ENCODE measurements at regions not wholly inside any gene's neighbourhood (a gene's known extent, or its start where the extent isn't known, plus 50 kb on each side); places are given as distances from the start of the nearest gene placed in this dataset.

DNA sequence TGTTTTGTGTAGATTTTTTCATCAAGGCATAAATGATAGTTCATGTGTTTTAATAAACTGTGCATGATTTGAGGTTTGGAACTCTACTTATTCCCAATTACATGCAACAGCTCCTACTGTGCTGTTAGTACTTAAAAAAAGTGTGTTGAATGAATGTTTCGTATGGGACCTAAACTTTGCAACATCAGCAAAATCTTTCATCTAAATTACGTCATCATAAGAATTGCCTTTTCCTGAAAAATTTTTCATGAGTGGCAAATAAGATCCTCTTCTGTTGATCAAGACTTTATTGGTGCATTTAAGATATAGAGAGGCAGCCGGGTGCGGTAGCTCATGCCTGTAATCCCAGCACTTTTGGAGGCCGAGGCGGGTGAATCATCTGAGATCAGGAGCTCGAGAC lies 826.1 kb downstream of the SEMA5A start:
- DNase-seq (ENCODE audit: low read depth): no peak
- no peak for TF ChIP-seq MAX (IDR thresholded peaks at IDR 0.05; ENCODE audit: low read depth, low read length)
- TF ChIP-seq, protein P1, sequence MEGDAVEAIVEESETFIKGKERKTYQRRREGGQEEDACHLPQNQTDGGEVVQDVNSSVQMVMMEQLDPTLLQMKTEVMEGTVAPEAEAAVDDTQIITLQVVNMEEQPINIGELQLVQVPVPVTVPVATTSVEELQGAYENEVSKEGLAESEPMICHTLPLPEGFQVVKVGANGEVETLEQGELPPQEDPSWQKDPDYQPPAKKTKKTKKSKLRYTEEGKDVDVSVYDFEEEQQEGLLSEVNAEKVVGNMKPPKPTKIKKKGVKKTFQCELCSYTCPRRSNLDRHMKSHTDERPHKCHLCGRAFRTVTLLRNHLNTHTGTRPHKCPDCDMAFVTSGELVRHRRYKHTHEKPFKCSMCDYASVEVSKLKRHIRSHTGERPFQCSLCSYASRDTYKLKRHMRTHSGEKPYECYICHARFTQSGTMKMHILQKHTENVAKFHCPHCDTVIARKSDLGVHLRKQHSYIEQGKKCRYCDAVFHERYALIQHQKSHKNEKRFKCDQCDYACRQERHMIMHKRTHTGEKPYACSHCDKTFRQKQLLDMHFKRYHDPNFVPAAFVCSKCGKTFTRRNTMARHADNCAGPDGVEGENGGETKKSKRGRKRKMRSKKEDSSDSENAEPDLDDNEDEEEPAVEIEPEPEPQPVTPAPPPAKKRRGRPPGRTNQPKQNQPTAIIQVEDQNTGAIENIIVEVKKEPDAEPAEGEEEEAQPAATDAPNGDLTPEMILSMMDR (IDR thresholded peaks at IDR 0.05; ENCODE audit: low read depth, low read length): no peak
- no peak overlapping the region for H3K4me3 ChIP-seq (ENCODE audit: low read depth, low read length)

GRCh38 chr5:8720506-8720905 lies 825.4 kb downstream of the SEMA5A start:
- H3K4me3 ChIP-seq (ENCODE audit: low read depth, low read length): no peak overlapping the region
- DNase-seq (ENCODE audit: low read depth): no peak
- TF ChIP-seq MAX (IDR thresholded peaks at IDR 0.05; ENCODE audit: low read depth, low read length): no peak
- no peak for TF ChIP-seq POLR2A (IDR thresholded peaks at IDR 0.05; ENCODE audit: extremely low read depth, insufficient read length)
- no peak for TF ChIP-seq MYC (IDR thresholded peaks at IDR 0.05; ENCODE audit: low read depth, low read length)
- TF ChIP-seq, protein P1 (IDR thresholded peaks at IDR 0.05; ENCODE audit: low read depth, low read length): no peak

- no peak for TF ChIP-seq MAX (IDR thresholded peaks at IDR 0.05; ENCODE audit: low read depth, low read length)
- TF ChIP-seq POLR2A (IDR thresholded peaks at IDR 0.05; ENCODE audit: extremely low read depth, insufficient read length): no peak
- TF ChIP-seq, protein P1 (IDR thresholded peaks at IDR 0.05; ENCODE audit: low read depth, low read length): no peak
- TF ChIP-seq MYC (IDR thresholded peaks at IDR 0.05; ENCODE audit: low read depth, low read length): no peak
- H3K4me3 ChIP-seq (ENCODE audit: low read depth, low read length): no peak overlapping the region
- DNase-seq (ENCODE audit: low read depth): no peak
Observed at GRCh38 chr5:8721536-8721935, 824.3 kb downstream of the SEMA5A start.

GRCh38 chr5:8726383-8727036 lies 819.4 kb downstream of the SEMA5A start:
- DNase-seq (ENCODE audit: low read depth): no peak
- no peak for TF ChIP-seq POLR2A (IDR thresholded peaks at IDR 0.05; ENCODE audit: extremely low read depth, insufficient read length)
- no peak for TF ChIP-seq MYC (IDR thresholded peaks at IDR 0.05; ENCODE audit: low read depth, low read length)
- no peak for TF ChIP-seq MAX (IDR thresholded peaks at IDR 0.05; ENCODE audit: low read depth, low read length)
- TF ChIP-seq, protein P1 (IDR thresholded peaks at IDR 0.05; ENCODE audit: low read depth, low read length): no peak
- H3K4me3 ChIP-seq (ENCODE audit: low read depth, low read length): no peak overlapping the region

DNA sequence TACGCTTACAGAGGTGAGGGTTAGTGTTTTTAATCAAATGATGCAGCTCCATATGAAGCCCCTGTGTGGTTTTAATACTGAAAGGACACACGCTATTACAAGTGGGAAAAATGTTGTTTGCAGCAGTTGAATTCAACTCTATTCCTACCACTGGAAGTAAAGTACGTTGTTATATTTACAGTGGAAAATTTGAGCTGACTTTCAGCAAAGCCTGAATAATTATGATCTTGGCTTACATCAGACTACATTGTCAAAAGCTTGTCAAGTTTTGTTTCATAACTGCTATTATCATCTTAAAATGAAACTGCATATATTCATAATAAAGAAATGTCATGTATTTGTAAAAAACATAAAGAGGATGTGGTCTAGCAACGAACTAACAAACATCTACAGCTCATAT lies 818.5 kb downstream of the SEMA5A start:
- DNase-seq (ENCODE audit: low read depth): no peak
- no peak overlapping the region for H3K4me3 ChIP-seq (ENCODE audit: low read depth, low read length)
- no peak for TF ChIP-seq POLR2A (IDR thresholded peaks at IDR 0.05; ENCODE audit: extremely low read depth, insufficient read length)
- no peak for TF ChIP-seq MAX (IDR thresholded peaks at IDR 0.05; ENCODE audit: low read depth, low read length)
- TF ChIP-seq, protein P1 (IDR thresholded peaks at IDR 0.05; ENCODE audit: low read depth, low read length): no peak
- no peak for TF ChIP-seq MYC (IDR thresholded peaks at IDR 0.05; ENCODE audit: low read depth, low read length)
